ENCODE measurements at regions not wholly inside any gene's neighbourhood (a gene's known extent, or its start where the extent isn't known, plus 50 kb on each side); places are given as distances from the start of the nearest gene placed in this dataset.

GRCh38 chr15:96142498-96142897 is 188.0 kb upstream of the NR2F2 start:
- H2BK20ac ChIP-seq (ENCODE audit: low read length), result no peak overlapping the region
- no peaks in the 10 kb centered on the region for H3K9me3 ChIP-seq (ENCODE audit: insufficient read depth in 2 of 2, low read depth in 1 of 2, low read length in 1 of 2)
- no peak overlapping the region for H2AFZ ChIP-seq (ENCODE audit: low read length)
- no peak overlapping the region for H3K4me2 ChIP-seq (ENCODE audit: insufficient read depth in 1 of 2, low read depth in 2 of 2, low read length in 2 of 2)
- H3K14ac ChIP-seq (ENCODE audit: insufficient read length), result no peak overlapping the region
- H3K27ac ChIP-seq (ENCODE audit: low read depth, low read length), result no peak overlapping the region
- H2BK15ac ChIP-seq (ENCODE audit: low read length), result no peak overlapping the region
- H3K18ac ChIP-seq (ENCODE audit: extremely low read depth, low read length), result no peak overlapping the region
- no peak overlapping the region for H3K56ac ChIP-seq (replicated peaks; ENCODE audit: insufficient read length, low read depth, low read length)
- H4K8ac ChIP-seq (ENCODE audit: extremely low read depth, insufficient read depth, low read length), result no peak overlapping the region
- H3K4me1 ChIP-seq (replicated peaks in 1 of 4; ENCODE audit: control insufficient read depth in 3 of 4, insufficient read depth in 4 of 4, low read length in 3 of 4), result no peaks in the 10 kb centered on the region; a peak in 1 of 7 replicates
- no peak overlapping the region for H3K4ac ChIP-seq (replicated peaks; ENCODE audit: insufficient read length, low read depth, low read length)
- H3K9ac ChIP-seq (replicated peaks in 1 of 4; ENCODE audit: extremely low read depth in 1 of 4, low read depth in 3 of 4, low read length in 3 of 4), result no peak overlapping the region
- no peaks in the 10 kb centered on the region for H3K79me2 ChIP-seq (ENCODE audit: control insufficient read depth in 1 of 2, insufficient read depth in 2 of 2, low read length in 2 of 2)
- DNase-seq (ENCODE audit: low read depth in 1 of 2, low spot score in 2 of 2), result no peak
- no peak overlapping the region for H3K4me3 ChIP-seq (ENCODE audit: extremely low read depth in 1 of 4, insufficient read depth in 2 of 4, low read depth in 3 of 4, low read length in 4 of 4)
- POLR2A ChIA-PET (ENCODE audit: partially characterized antibody), result no interaction called here
- no peaks in the 10 kb centered on the region for H4K20me1 ChIP-seq (replicated peaks in 1 of 2; ENCODE audit: control insufficient read depth in 1 of 2, insufficient read depth in 2 of 2, low read length in 2 of 2)
- CTCF ChIA-PET (ENCODE audit: partially characterized antibody), result interaction anchor here (0.7 kb wide), 1 partner anchor 24 kb away, joined by 3 read pairs; no protein-coding TSS in a partner anchor
- TF ChIP-seq RXRA (IDR thresholded peaks at IDR 0.05; ENCODE audit: insufficient read depth, low read depth, low read length) (no peak), CBX5 (IDR thresholded peaks at IDR 0.05; ENCODE audit: low read depth, low read length) (no peak), MAFK (IDR thresholded peaks at IDR 0.05; ENCODE audit: low read depth, low read length) (no peak), RBBP5 (IDR thresholded peaks at IDR 0.05; ENCODE audit: borderline replicate concordance, low read depth, low read length) (no peak), SUZ12 (IDR thresholded peaks at IDR 0.05; ENCODE audit: low read length) (no peak), GTF2F1 (IDR thresholded peaks at IDR 0.05; ENCODE audit: borderline replicate concordance, low read depth, low read length) (no peak), POLR2AphosphoS5 (IDR thresholded peaks at IDR 0.05; ENCODE audit: low read depth, low read length) (no peak), KDM5A (IDR thresholded peaks at IDR 0.05; ENCODE audit: low read length) (no peak), BRCA1 (IDR thresholded peaks at IDR 0.05; ENCODE audit: low read depth, low read length) (no peak)
- TF ChIP-seq, protein P1, sequence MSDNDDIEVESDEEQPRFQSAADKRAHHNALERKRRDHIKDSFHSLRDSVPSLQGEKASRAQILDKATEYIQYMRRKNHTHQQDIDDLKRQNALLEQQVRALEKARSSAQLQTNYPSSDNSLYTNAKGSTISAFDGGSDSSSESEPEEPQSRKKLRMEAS (IDR thresholded peaks at IDR 0.05), result no peak
- TF ChIP-seq, protein P2, sequence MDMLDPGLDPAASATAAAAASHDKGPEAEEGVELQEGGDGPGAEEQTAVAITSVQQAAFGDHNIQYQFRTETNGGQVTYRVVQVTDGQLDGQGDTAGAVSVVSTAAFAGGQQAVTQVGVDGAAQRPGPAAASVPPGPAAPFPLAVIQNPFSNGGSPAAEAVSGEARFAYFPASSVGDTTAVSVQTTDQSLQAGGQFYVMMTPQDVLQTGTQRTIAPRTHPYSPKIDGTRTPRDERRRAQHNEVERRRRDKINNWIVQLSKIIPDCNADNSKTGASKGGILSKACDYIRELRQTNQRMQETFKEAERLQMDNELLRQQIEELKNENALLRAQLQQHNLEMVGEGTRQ (IDR thresholded peaks at IDR 0.05; ENCODE audit: low read length), result no peak
- H3K23ac ChIP-seq (ENCODE audit: insufficient read length), result no peak overlapping the region
- WGBS, 2 experiments (ENCODE audit: extremely low coverage in 1 of 2, insufficient coverage in 1 of 2, insufficient read length in 1 of 2, insufficient replicate concordance in 2 of 2, low coverage in 1 of 2, low lambda C conversion rate in 2 of 2, missing lambda C conversion rate in 1 of 2), result 79% methylated on average over 5 of the region's 5 CpGs; no CpG with 5 or more reads in 1 of the 2 experiments
- no peaks in the 10 kb centered on the region for H3K79me1 ChIP-seq (ENCODE audit: low read depth, low read length)
- no peak overlapping the region for H2AK5ac ChIP-seq (ENCODE audit: low read depth, low read length)
- H4K91ac ChIP-seq (replicated peaks; ENCODE audit: insufficient read length, low read length), result no peak overlapping the region
- H2BK12ac ChIP-seq (ENCODE audit: low read depth, low read length), result no peak overlapping the region
- H2BK120ac ChIP-seq (replicated peaks; ENCODE audit: low read depth, low read length), result no peak overlapping the region
- H3K23me2 ChIP-seq (ENCODE audit: low read depth, low read length), result no peaks in the 10 kb centered on the region
- FAIRE-seq, result no peak
- H3K27me3 ChIP-seq (replicated peaks in 1 of 4; ENCODE audit: control insufficient read depth in 3 of 4, extremely low read depth in 1 of 4, insufficient read depth in 3 of 4, low read length in 3 of 4), result no peaks in the 10 kb centered on the region
- H3K36me3 ChIP-seq (ENCODE audit: control insufficient read depth in 2 of 4, insufficient read depth in 4 of 4, low read length in 3 of 4), result no peaks in the 10 kb centered on the region
- no peak overlapping the region for H4K5ac ChIP-seq (ENCODE audit: insufficient read length, low read depth, low read length)
- H2BK5ac ChIP-seq (ENCODE audit: low read depth, low read length), result no peak overlapping the region

All from H1 (cell line).